ENCODE measurements at regions not wholly inside any gene's neighbourhood (a gene's known extent, or its start where the extent isn't known, plus 50 kb on each side); places are given as distances from the start of the nearest gene placed in this dataset.
"Not testable (repeated sequence)": the region's sequence is repeated elsewhere in the genome, so short reads cannot be mapped to it uniquely, and the experiment has no call there.

DNA sequence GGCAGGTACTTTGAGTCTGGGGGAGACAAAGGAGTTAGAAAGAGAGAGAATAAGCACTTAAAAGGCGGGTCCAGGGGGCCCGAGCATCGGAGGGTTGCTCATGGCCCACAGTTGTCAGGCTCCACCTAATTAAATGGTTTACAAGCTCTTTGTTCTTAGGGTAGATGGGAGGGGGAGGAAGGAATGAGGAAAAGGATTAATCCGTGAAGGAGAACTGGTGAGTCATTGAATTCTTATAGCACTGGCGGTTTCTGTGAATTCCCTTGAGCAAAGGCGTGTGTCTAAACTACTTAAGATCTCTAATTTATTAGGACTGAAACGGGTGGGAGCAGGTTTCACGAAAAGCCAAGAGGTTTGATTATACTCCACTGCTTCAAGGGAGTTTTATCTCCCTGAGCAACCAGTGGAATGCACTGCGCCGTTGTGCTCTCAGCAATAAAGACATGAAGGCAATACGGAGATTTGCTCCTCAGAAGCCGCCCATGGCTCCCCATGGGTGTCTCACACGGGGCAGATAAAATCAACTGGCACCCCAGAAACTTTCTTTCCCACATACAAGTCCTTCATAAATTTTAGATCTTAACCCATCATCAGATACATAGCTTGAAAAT lies 127.0 kb downstream of the CDY2B start:
- not testable (repeated sequence) for TF ChIP-seq CTCF, POLR2A (IDR thresholded peaks at IDR 0.05)

Measured in upper lobe of left lung (tissue), 4 donors.